H7 (cell line): ENCODE measurements at regions not wholly inside any gene's neighbourhood (a gene's known extent, or its start where the extent isn't known, plus 50 kb on each side); places are given as distances from the start of the nearest gene placed in this dataset.

Experiments used
- DNase-seq: peaks from one replicate; pipeline ENCODE4 v3.0.0; 2012
- H3K27me3 ChIP-seq: 2 replicates; pipeline ENCODE4 v1.6.0; 2011; ENCODE audit warnings: mild to moderate bottlenecking, low read length; ENCODE audit not compliant: control insufficient read depth, insufficient read depth
- H3K36me3 ChIP-seq: replicated peaks from 2 replicates; pipeline ENCODE4 v1.5.1; 2011; ENCODE audit warnings: low read length; ENCODE audit not compliant: control insufficient read depth, insufficient read depth
- H3K4me3 ChIP-seq: 2 replicates; pipeline ENCODE4 v1.5.1; 2011; ENCODE audit warnings: low read depth, mild to moderate bottlenecking, control low read depth, low read length, moderate library complexity; ENCODE audit not compliant: insufficient read depth

GRCh38 chr21:26412885-26413284 is 160.2 kb downstream of the CYYR1 start:
- DNase-seq: no peak
- no peak overlapping the region for H3K4me3 ChIP-seq

GRCh38 chr21:26409735-26410134 is 163.4 kb downstream of the CYYR1 start:
- H3K4me3 ChIP-seq: no peak overlapping the region
- no peaks in the 10 kb centered on the region for H3K36me3 ChIP-seq
- H3K27me3 ChIP-seq: no peaks in the 10 kb centered on the region
- no peak for DNase-seq

More at GRCh38 chr21:26412885-26413284, 160.2 kb downstream of the CYYR1 start:
- Histone ChIP-seq H3K36me3 (no peaks in the 10 kb centered on the region), H3K27me3 (no peaks in the 10 kb centered on the region)

GRCh38 chr21:26408511-26408910 is 164.6 kb downstream of the CYYR1 start:
- Histone ChIP-seq H3K27me3 (no peaks in the 10 kb centered on the region), H3K36me3 (no peaks in the 10 kb centered on the region), H3K4me3 (no peak overlapping the region)

GRCh38 chr21:26406526-26406925 is 166.6 kb downstream of the CYYR1 start:
- no peaks in the 10 kb centered on the region for H3K27me3 ChIP-seq
- H3K36me3 ChIP-seq: no peaks in the 10 kb centered on the region
- H3K4me3 ChIP-seq: no peak overlapping the region
- DNase-seq: no peak

More at GRCh38 chr21:26408511-26408910, 164.6 kb downstream of the CYYR1 start:
- DNase-seq: no peak

GRCh38 chr21:26405735-26406361 is 167.2 kb downstream of the CYYR1 start:
- Histone ChIP-seq H3K36me3 (no peaks in the 10 kb centered on the region), H3K4me3 (no peak overlapping the region), H3K27me3 (no peaks in the 10 kb centered on the region)
- DNase-seq: no peak

GRCh38 chr21:26405071-26405470 is 168.0 kb downstream of the CYYR1 start:
- no peak for DNase-seq
- Histone ChIP-seq H3K27me3 (no peaks in the 10 kb centered on the region), H3K4me3 (no peak overlapping the region), H3K36me3 (no peaks in the 10 kb centered on the region)

- Histone ChIP-seq H3K36me3 (no peaks in the 10 kb centered on the region), H3K4me3 (no peak overlapping the region), H3K27me3 (no peaks in the 10 kb centered on the region)
- no peak for DNase-seq
Observed at GRCh38 chr21:26404288-26404687, 168.8 kb downstream of the CYYR1 start.

- no peak overlapping the region for H3K4me3 ChIP-seq
- H3K36me3 ChIP-seq: no peaks in the 10 kb centered on the region
- no peak for DNase-seq
- no peaks in the 10 kb centered on the region for H3K27me3 ChIP-seq
Observed at GRCh38 chr21:26403321-26403720, 169.8 kb downstream of the CYYR1 start.

- no peak overlapping the region for H3K4me3 ChIP-seq
- H3K36me3 ChIP-seq: no peaks in the 10 kb centered on the region
- H3K27me3 ChIP-seq: no peaks in the 10 kb centered on the region
- no peak for DNase-seq
Observed at GRCh38 chr21:26397545-26397944, 175.5 kb downstream of the CYYR1 start.

- no peak overlapping the region for H3K4me3 ChIP-seq
- no peak for DNase-seq
- no peaks in the 10 kb centered on the region for H3K27me3 ChIP-seq
- no peaks in the 10 kb centered on the region for H3K36me3 ChIP-seq
Observed at GRCh38 chr21:26394341-26394740, 178.7 kb downstream of the CYYR1 start.

- H3K36me3 ChIP-seq: no peaks in the 10 kb centered on the region
- no peak overlapping the region for H3K4me3 ChIP-seq
- DNase-seq: no peak
- H3K27me3 ChIP-seq: no peaks in the 10 kb centered on the region
Observed at GRCh38 chr21:26391166-26391565, 181.9 kb downstream of the CYYR1 start.

GRCh38 chr21:26389971-26390641 is 183.0 kb downstream of the CYYR1 start:
- DNase-seq: no peak
- no peaks in the 10 kb centered on the region for H3K36me3 ChIP-seq
- H3K27me3 ChIP-seq: no peaks in the 10 kb centered on the region
- H3K4me3 ChIP-seq: no peak overlapping the region

- Histone ChIP-seq H3K36me3 (no peaks in the 10 kb centered on the region), H3K4me3 (no peak overlapping the region), H3K27me3 (no peaks in the 10 kb centered on the region)
- DNase-seq: no peak
Observed at GRCh38 chr21:26388731-26389231, 184.3 kb downstream of the CYYR1 start.

- H3K4me3 ChIP-seq: no peak overlapping the region
- H3K27me3 ChIP-seq: no peaks in the 10 kb centered on the region
- DNase-seq: no peak
- no peaks in the 10 kb centered on the region for H3K36me3 ChIP-seq
Observed at GRCh38 chr21:26385721-26386120, 187.4 kb downstream of the CYYR1 start.

- Histone ChIP-seq H3K27me3 (no peaks in the 10 kb centered on the region), H3K4me3 (no peak overlapping the region), H3K36me3 (no peaks in the 10 kb centered on the region)
- DNase-seq: no peak
Observed at GRCh38 chr21:26379561-26379960, 193.5 kb downstream of the CYYR1 start.
